Nucleus accumbens (tissue), 56 donors: ENCODE measurements at regions not wholly inside any gene's neighbourhood (a gene's known extent, or its start where the extent isn't known, plus 50 kb on each side); places are given as distances from the start of the nearest gene placed in this dataset.

Experiments
- DNase-seq, 56 donors: peaks; one replicate each; lab custom pipeline; 2025; lab: John Stamatoyannopoulos, UW

- DNase-seq, result no peak
Measured at GRCh38 chr6:121806116-121806515, 370.7 kb downstream of the GJA1 start.

- DNase-seq, result no peak
Measured at GRCh38 chr6:121809211-121809610, 373.8 kb downstream of the GJA1 start.

GRCh38 chr6:121810158-121811032 is 374.9 kb downstream of the GJA1 start:
- DNase-seq, result no peak

- DNase-seq, result no peak
Measured at GRCh38 chr6:121811106-121811505, 375.7 kb downstream of the GJA1 start.

- DNase-seq, result no peak
Measured at GRCh38 chr6:121816361-121816760, 380.9 kb downstream of the GJA1 start.

- DNase-seq, result no peak
Measured at GRCh38 chr6:121816906-121817540, 381.6 kb downstream of the GJA1 start.

GRCh38 chr6:121823437-121823851 is 388.0 kb downstream of the GJA1 start:
- DNase-seq, result no peak

GRCh38 chr6:121826156-121826810 is 390.8 kb downstream of the GJA1 start:
- peak in 3 of 56 donors; percentile 2 to 14 (median 4) for DNase-seq

- no peak for DNase-seq
Measured at GRCh38 chr6:121828146-121828886, 392.9 kb downstream of the GJA1 start.

- no peak for DNase-seq
Measured at GRCh38 chr6:121830736-121831135, 395.3 kb downstream of the GJA1 start.

- no peak for DNase-seq
Measured at GRCh38 chr6:121835662-121836061, 400.2 kb downstream of the GJA1 start.

GRCh38 chr6:121837545-121838229 is 402.2 kb downstream of the GJA1 start:
- DNase-seq, result no peak

GRCh38 chr6:121838842-121839241 is 403.4 kb downstream of the GJA1 start:
- DNase-seq, result no peak

- DNase-seq, result no peak
Measured at GRCh38 chr6:121839896-121840295, 404.4 kb downstream of the GJA1 start.

- DNase-seq, result no peak
Measured at GRCh38 chr6:121844898-121845297, 409.5 kb downstream of the GJA1 start.

GRCh38 chr6:121847806-121848522 is 412.5 kb downstream of the GJA1 start:
- peak in 32 of 56 donors; percentile 1 to 81 (median 23) for DNase-seq

- DNase-seq, result peak in 14 of 56 donors; percentile 1 to 51 (median 10)
Measured at GRCh38 chr6:121848523-121849255, 413.2 kb downstream of the GJA1 start.

GRCh38 chr6:121849477-121849876 is 414.0 kb downstream of the GJA1 start:
- peak in 11 of 56 donors; percentile 3 to 56 (median 5) for DNase-seq

- peak in 22 of 56 donors; percentile 2 to 74 (median 20) for DNase-seq
Measured at GRCh38 chr6:121851056-121851455, 415.6 kb downstream of the GJA1 start.
